Psoas muscle (tissue), 7 donors: ENCODE measurements at regions not wholly inside any gene's neighbourhood (a gene's known extent, or its start where the extent isn't known, plus 50 kb on each side); places are given as distances from the start of the nearest gene placed in this dataset.
"Not testable (repeated sequence)": the region's sequence is repeated elsewhere in the genome, so short reads cannot be mapped to it uniquely, and the experiment has no call there.

Experiments used
- ATAC-seq, 4 donors: fragments of 200-7000 bp; cut with Tn5 transposase; one replicate each; pipeline ENCODE4 v1.9.1; 2020; ENCODE audit warnings: moderate library complexity in 3 of 4, mild to moderate bottlenecking in 2 of 4
- DNase-seq, 2 donors: peaks; one replicate each; pipeline ENCODE4 v3.0.0-alpha.2; 2020
- H3K27ac ChIP-seq: fragments of 200-600 bp; one replicate; pipeline ENCODE4 v1.8.0; 2022
- H3K27me3 ChIP-seq, 3 donors: fragments of 200-600 bp in 1 of 3; one replicate each; pipeline versions ENCODE4 v1.6.1 to v1.8.0; 2013 to 2022; ENCODE audit warnings: low read length in 2 of 3, mild to moderate bottlenecking in 2 of 3, moderate library complexity in 1 of 3; ENCODE audit not compliant: insufficient read depth in 3 of 3
- H3K36me3 ChIP-seq, 2 donors: fragments of 200-600 bp in 1 of 2; one replicate each; pipeline versions ENCODE4 v1.6.1 to v1.8.0; 2013 to 2022; ENCODE audit warnings: low read depth in 1 of 2, mild to moderate bottlenecking in 1 of 2, moderate library complexity in 1 of 2; ENCODE audit not compliant: insufficient read depth in 1 of 2
- H3K4me1 ChIP-seq: fragments of 200-600 bp; one replicate; pipeline ENCODE4 v1.8.0; 2022
- H3K4me3 ChIP-seq: fragments of 200-600 bp; one replicate; pipeline ENCODE4 v1.8.0; 2022; ENCODE audit warnings: mild to moderate bottlenecking
- H3K9me3 ChIP-seq: fragments of 200-600 bp; one replicate; pipeline ENCODE4 v1.8.0; 2022
- WGBS, 3 donors: extraction: QIAGEN DNeasy Blood & Tissue Kit; methylation state at CpG; one replicate each; pipeline versions ENCODE4 v1.1.6 to v1.1.7; 2013; 5-methylcytosine and 5-hydroxymethylcytosine counted together
- intact Hi-C, 2 donors: fragments of 100-400 bp; cut with DNase I; formaldehyde crosslinking; loops; one replicate each; pipeline versions ENCODE4 v1.11.0 to v1.14.2; 2022
- TF ChIP-seq, protein P1 (sequence below): fragments of 200-600 bp; IDR thresholded peaks from one replicate; pipeline ENCODE4 v1.8.0; 2022; ENCODE audit warnings: antibody characterized with exemption
- donor health status: healthy with polysubstance abuse.
- donor health status: DM: no; HTN: no; CAD: no; lungs with moderate emphysema.
- donor health status: Bipolar disorder and iron deficiency.
- donor health status: healthy.
- donor health status: DM: yes; HTN: yes; CAD: no.
- donor health status: DM: no; HTN: no; CAD: no.
- donor health status: DM: yes; HTN: yes; CAD: no.

DNA sequence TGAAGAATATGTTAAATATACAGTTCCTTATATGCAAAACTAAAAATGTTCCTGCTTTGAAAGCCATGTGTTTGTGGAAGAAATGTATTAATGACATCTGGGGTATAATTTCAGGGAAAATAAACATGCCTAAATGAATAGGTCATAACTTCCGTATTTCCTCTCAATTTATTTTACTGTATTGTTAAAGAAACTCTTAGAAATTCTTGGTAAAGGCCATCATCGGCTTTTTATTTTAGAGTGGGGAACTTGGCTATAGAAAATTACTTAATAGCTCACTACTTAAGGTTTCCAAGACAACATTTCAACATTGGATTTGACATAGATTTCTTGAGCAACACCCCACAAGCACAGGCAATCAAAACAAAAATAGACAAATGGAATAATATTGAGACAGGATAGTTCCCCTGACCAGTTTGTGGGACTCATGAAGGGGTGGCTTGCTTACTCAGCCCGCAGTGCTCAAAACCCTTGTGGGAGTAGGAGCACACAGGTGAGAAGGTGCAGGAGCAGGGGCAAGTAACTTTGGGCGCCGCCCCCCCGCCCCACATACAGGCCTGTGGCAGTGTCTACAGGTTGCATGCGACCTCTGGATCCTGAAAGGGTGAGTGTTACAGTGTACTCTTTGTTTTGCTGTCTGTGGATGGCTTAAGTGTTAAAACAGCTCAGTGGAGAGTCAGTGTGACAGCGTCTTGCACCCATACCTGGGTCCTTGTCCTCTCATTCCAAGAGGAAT, 891.4 kb upstream of the C9orf72 start:
- TF ChIP-seq, protein P1, sequence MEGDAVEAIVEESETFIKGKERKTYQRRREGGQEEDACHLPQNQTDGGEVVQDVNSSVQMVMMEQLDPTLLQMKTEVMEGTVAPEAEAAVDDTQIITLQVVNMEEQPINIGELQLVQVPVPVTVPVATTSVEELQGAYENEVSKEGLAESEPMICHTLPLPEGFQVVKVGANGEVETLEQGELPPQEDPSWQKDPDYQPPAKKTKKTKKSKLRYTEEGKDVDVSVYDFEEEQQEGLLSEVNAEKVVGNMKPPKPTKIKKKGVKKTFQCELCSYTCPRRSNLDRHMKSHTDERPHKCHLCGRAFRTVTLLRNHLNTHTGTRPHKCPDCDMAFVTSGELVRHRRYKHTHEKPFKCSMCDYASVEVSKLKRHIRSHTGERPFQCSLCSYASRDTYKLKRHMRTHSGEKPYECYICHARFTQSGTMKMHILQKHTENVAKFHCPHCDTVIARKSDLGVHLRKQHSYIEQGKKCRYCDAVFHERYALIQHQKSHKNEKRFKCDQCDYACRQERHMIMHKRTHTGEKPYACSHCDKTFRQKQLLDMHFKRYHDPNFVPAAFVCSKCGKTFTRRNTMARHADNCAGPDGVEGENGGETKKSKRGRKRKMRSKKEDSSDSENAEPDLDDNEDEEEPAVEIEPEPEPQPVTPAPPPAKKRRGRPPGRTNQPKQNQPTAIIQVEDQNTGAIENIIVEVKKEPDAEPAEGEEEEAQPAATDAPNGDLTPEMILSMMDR, result no peak
- Histone ChIP-seq H3K36me3 (no peaks in the 10 kb centered on the region), H3K9me3 (no peaks in the 10 kb centered on the region), H3K27ac (no peak overlapping the region), H3K4me3 (no peak overlapping the region), H3K27me3 (no peaks in the 10 kb centered on the region), H3K4me1 (no peaks in the 10 kb centered on the region)
- 84 to 86% (median 85%) methylated on average over 8 of the region's 8 CpGs for WGBS, 3 donors
- no peak for DNase-seq
- intact Hi-C loops, result no loop called here
- ATAC-seq, result no peak

DNA sequence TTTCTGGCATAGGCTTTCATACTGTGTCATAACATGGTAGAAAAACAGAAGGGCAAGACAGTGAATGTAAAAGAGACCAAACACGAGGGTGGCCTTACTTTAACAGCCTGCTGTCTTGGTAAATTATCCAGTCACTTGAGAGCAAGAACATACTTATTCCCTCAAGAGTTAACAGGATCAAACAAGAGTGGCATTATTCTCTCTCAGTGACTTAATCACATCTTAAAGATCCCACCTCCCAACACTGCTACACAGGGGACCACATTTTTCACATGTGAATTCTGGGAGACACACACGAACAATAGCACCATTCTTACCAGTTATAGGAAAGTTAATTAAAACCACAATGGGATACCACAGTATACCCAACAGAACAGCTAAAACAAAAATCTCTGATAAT, 898.0 kb upstream of the C9orf72 start:
- TF ChIP-seq, protein P1, result no peak
- H3K27ac ChIP-seq, result no peak overlapping the region
- no peak overlapping the region for H3K4me3 ChIP-seq
- ATAC-seq, result no peak
- no peaks in the 10 kb centered on the region for H3K36me3 ChIP-seq
- H3K27me3 ChIP-seq, result no peaks in the 10 kb centered on the region
- intact Hi-C loops, result no loop called here
- no peaks in the 10 kb centered on the region for H3K9me3 ChIP-seq
- no peaks in the 10 kb centered on the region for H3K4me1 ChIP-seq
- no peak for DNase-seq
- WGBS, 3 donors, result 46 to 55% (median 53%) methylated on average over 2 of the region's 2 CpGs

DNA sequence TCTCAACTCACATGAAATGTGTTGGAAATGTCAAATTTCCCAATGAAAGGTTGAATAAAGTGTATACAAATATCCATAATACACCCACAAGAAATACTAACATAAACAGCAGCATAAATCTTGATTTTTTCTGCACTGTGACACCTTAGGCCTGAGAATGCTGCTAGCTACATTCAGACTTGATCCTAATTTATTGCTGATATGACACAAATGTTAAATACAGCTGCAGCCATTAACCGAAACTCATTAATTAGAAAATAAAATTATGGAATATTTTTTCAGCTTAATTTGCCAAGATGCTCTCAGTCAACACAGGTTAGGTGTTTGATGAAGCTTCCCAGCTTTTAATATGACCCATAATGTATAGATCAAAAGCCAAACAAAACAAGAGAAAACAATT, 914.3 kb upstream of the C9orf72 start:
- no peaks in the 10 kb centered on the region for H3K27me3 ChIP-seq
- H3K36me3 ChIP-seq, result no peaks in the 10 kb centered on the region
- H3K9me3 ChIP-seq, result no peaks in the 10 kb centered on the region
- no peak for ATAC-seq
- intact Hi-C loops, result no loop called here
- H3K27ac ChIP-seq, result no peak overlapping the region
- no peak for DNase-seq
- WGBS, 3 donors, result 68 to 84% (median 77%) methylated on average over 1 of the region's 1 CpG
- H3K4me1 ChIP-seq, result no peaks in the 10 kb centered on the region
- H3K4me3 ChIP-seq, result no peak overlapping the region
- TF ChIP-seq, protein P1, result no peak

- no peaks in the 10 kb centered on the region for H3K36me3 ChIP-seq
- H3K27ac ChIP-seq, result no peak overlapping the region
- H3K27me3 ChIP-seq, result no peaks in the 10 kb centered on the region
- DNase-seq (no peak), ATAC-seq (no peak)
- H3K4me3 ChIP-seq, result no peak overlapping the region
- TF ChIP-seq, protein P1, result no peak
- no peaks in the 10 kb centered on the region for H3K4me1 ChIP-seq
- intact Hi-C loops, result no loop called here
- H3K9me3 ChIP-seq, result no peaks in the 10 kb centered on the region
Measured at GRCh38 chr9:28491121-28491520, 917.8 kb upstream of the C9orf72 start.

DNA sequence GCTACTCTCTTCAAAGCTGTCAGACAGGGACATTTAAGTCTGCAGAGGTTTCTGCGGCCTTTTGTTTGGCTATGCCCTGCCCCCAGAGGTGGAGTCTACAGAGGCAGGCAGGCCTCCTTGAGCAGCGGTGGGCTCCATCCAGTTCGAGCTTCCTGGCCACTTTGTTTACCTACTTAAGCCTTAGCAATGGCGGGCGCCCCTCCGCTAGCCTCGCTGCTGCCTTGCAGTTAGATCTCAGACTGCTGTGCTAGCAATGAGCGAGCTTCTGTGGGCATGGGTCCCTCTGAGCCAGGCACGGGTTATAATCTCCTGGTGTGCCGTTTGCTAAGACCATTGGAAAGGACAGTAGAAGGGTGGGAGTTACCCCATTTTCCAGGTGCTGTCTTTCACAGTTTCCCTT, 924.9 kb upstream of the C9orf72 start:
- 91 to 93% (median 93%) methylated on average over 10 of the region's 10 CpGs for WGBS, 3 donors
- H3K4me1 ChIP-seq, H3K27ac ChIP-seq, intact Hi-C loops, H3K36me3 ChIP-seq, H3K27me3 ChIP-seq, ATAC-seq, H3K9me3 ChIP-seq, DNase-seq, H3K4me3 ChIP-seq: not testable (repeated sequence)
